IMR-90 (cell line): ENCODE measurements at regions not wholly inside any gene's neighbourhood (a gene's known extent, or its start where the extent isn't known, plus 50 kb on each side); places are given as distances from the start of the nearest gene placed in this dataset.

Source experiments
- ATAC-seq: fragments of 200-7000 bp; cut with Tn5 transposase; 2 replicates; pipeline ENCODE4 v1.9.1; 2020; ENCODE audit warnings: low read depth, mild to moderate bottlenecking, moderate library complexity
- BruUV-seq: library from RNA; stranded (reverse); fragments of 400-500 nt; replicated peaks from 2 replicates; lab custom pipeline; 2021; lab: Mats Ljungman, UMichigan
- CTCF ChIA-PET: fragments of 300-600 bp; formaldehyde crosslinking; extraction: SDS; loops from one replicate; lab custom pipeline; 2021; ENCODE audit warnings: antibody characterized with exemption; lab: Yijun Ruan, JAX
- POLR2A ChIA-PET: fragments of 300-600 bp; sonication (Branson Sonifier 250); formaldehyde crosslinking; loops from one replicate; lab custom pipeline; 2022; ENCODE audit warnings: antibody characterized with exemption; ENCODE audit not compliant: unreplicated experiment; lab: Charles Lee
- DNase-seq: peaks from one replicate; pipeline ENCODE4 v3.0.0; 2013
- H2AFZ ChIP-seq: replicated peaks from 2 replicates; pipeline ENCODE3; 2013; ENCODE audit warnings: low read length, mild to moderate bottlenecking; ENCODE audit not compliant: poor library complexity
- H2AK5ac ChIP-seq: 2 replicates; pipeline ENCODE4 v1.6.1; 2013; ENCODE audit warnings: low read depth, low read length, inconsistent platforms
- H2AK9ac ChIP-seq: replicated peaks from 2 replicates; pipeline ENCODE3; 2013; ENCODE audit warnings: mild to moderate bottlenecking, low read depth, low read length, moderate library complexity; ENCODE audit not compliant: poor library complexity
- H2BK120ac ChIP-seq: 2 replicates; pipeline ENCODE4 v1.6.1; 2013; ENCODE audit warnings: low read depth, low read length, inconsistent platforms
- H2BK15ac ChIP-seq: 3 replicates; pipeline ENCODE4 v1.6.1; 2013; ENCODE audit warnings: low read depth, low read length, inconsistent platforms
- H2BK20ac ChIP-seq: 2 replicates; pipeline ENCODE4 v1.6.1; 2013; ENCODE audit warnings: low read depth, mild to moderate bottlenecking, inconsistent platforms, low read length, moderate library complexity
- H2BK5ac ChIP-seq: 2 replicates; pipeline ENCODE4 v1.6.1; 2013; ENCODE audit warnings: mild to moderate bottlenecking, low read depth, low read length, inconsistent platforms; ENCODE audit not compliant: poor library complexity, severe bottlenecking
- H3K14ac ChIP-seq: replicated peaks from 2 replicates; pipeline ENCODE4 v1.6.1; 2013; ENCODE audit warnings: low read depth, low read length, inconsistent platforms
- H3K18ac ChIP-seq: 2 replicates; pipeline ENCODE4 v1.6.1; 2013; ENCODE audit warnings: low read depth, low read length, control low read depth
- H3K23ac ChIP-seq: 2 replicates; pipeline ENCODE4 v1.6.1; 2013; ENCODE audit warnings: low read depth, low read length, inconsistent platforms
- H3K27ac ChIP-seq: 2 replicates; pipeline ENCODE4 v1.5.1; 2013; ENCODE audit warnings: mild to moderate bottlenecking, control low read depth, low read length; ENCODE audit not compliant: insufficient read depth
- H3K27me3 ChIP-seq: 2 replicates; pipeline ENCODE4 v1.6.1; 2013; ENCODE audit warnings: low read length; ENCODE audit not compliant: control insufficient read depth, insufficient read depth
- H3K36me3 ChIP-seq: 2 replicates; pipeline ENCODE4 v1.6.1; 2013; ENCODE audit warnings: low read length, mixed read lengths; ENCODE audit not compliant: control insufficient read depth, insufficient read depth
- H3K4ac ChIP-seq: 2 replicates; pipeline ENCODE4 v1.6.1; 2013; ENCODE audit warnings: low read depth, low read length, inconsistent platforms
- H3K4me1 ChIP-seq: 2 replicates; pipeline ENCODE4 v1.6.1; 2013; ENCODE audit warnings: low read length, mixed read lengths; ENCODE audit not compliant: control insufficient read depth, insufficient read depth
- H3K4me2 ChIP-seq: 2 replicates; pipeline ENCODE4 v1.6.1; 2013; ENCODE audit warnings: low read depth, mild to moderate bottlenecking, control low read depth, low read length, moderate library complexity
- H3K4me3 ChIP-seq: 2 replicates; pipeline ENCODE4 v1.5.1; 2013; ENCODE audit warnings: low read depth, mild to moderate bottlenecking, control low read depth, low read length, moderate library complexity; ENCODE audit not compliant: insufficient read depth
- H3K56ac ChIP-seq: 2 replicates; pipeline ENCODE4 v1.6.1; 2013; ENCODE audit warnings: low read length, inconsistent platforms; ENCODE audit not compliant: insufficient read depth; ENCODE audit errors: extremely low read depth
- H3K79me1 ChIP-seq, 2 experiments: 2 replicates each; pipeline ENCODE4 v1.6.1; 2013; ENCODE audit warnings: low read length in 2 of 2, inconsistent platforms in 1 of 2, low read depth in 1 of 2
- H3K9ac ChIP-seq: 2 replicates; pipeline ENCODE4 v1.6.1; 2013; ENCODE audit warnings: low read depth, low read length, control low read depth
- H3K9me1 ChIP-seq: 2 replicates; pipeline ENCODE4 v1.6.1; 2013; ENCODE audit warnings: low read length, inconsistent platforms; ENCODE audit not compliant: insufficient read depth
- H3K9me3 ChIP-seq: 2 replicates; pipeline ENCODE4 v1.6.1; 2013; ENCODE audit warnings: low read length; ENCODE audit not compliant: control insufficient read depth, insufficient read depth
- H4K20me1 ChIP-seq: 2 replicates; pipeline ENCODE4 v1.6.1; 2013; ENCODE audit warnings: low read length, inconsistent platforms; ENCODE audit not compliant: insufficient read depth
- H4K5ac ChIP-seq: 2 replicates; pipeline ENCODE4 v1.6.1; 2013; ENCODE audit warnings: mild to moderate bottlenecking, low read depth, low read length, control low read depth
- H4K8ac ChIP-seq, 2 experiments: 2 replicates each; pipeline ENCODE4 v1.6.1; 2013; ENCODE audit warnings: low read depth in 2 of 2, low read length in 2 of 2, control low read depth in 1 of 2, inconsistent platforms in 1 of 2
- H4K91ac ChIP-seq: 2 replicates; pipeline ENCODE4 v1.6.1; 2013; ENCODE audit warnings: low read depth, low read length, inconsistent platforms; ENCODE audit not compliant: insufficient read depth
- MAZ ChIP-seq: IDR thresholded peaks from 2 replicates; pipeline ENCODE4 v1.6.1; 2012; ENCODE audit warnings: low read depth, mild to moderate bottlenecking, low read length, improper control_type of control experiment, moderate library complexity, borderline replicate concordance
- WGBS, 2 experiments: methylation state at CpG; one replicate each; pipeline versions ENCODE4 v1.1.5 to v1.1.7; 2013; ENCODE audit warnings: missing lambda C conversion rate in 2 of 2; ENCODE audit not compliant: insufficient read length in 1 of 2; ENCODE audit errors: extremely low coverage in 2 of 2; 5-methylcytosine and 5-hydroxymethylcytosine counted together
- dilution Hi-C: fragments of 300-500 bp; cut with HindIII; formaldehyde crosslinking; loops from one replicate; pipeline ENCODE4 v1.14.3; 2018; ENCODE audit warnings: low sequenced_read_pairs; ENCODE audit not compliant: unreplicated experiment
- in situ Hi-C: fragments of 300-500 bp; cut with MboI; formaldehyde crosslinking; loops from 3 replicates; pipeline ENCODE4 v1.14.3; 2019; ENCODE audit warnings: low sequenced_read_pairs, inconsistent platforms, mixed read lengths
- intact Hi-C: fragments of 100-400 bp; cut with micrococcal nuclease; formaldehyde crosslinking; loops from 2 replicates; pipeline ENCODE4 v1.10.0; 2022

DNA sequence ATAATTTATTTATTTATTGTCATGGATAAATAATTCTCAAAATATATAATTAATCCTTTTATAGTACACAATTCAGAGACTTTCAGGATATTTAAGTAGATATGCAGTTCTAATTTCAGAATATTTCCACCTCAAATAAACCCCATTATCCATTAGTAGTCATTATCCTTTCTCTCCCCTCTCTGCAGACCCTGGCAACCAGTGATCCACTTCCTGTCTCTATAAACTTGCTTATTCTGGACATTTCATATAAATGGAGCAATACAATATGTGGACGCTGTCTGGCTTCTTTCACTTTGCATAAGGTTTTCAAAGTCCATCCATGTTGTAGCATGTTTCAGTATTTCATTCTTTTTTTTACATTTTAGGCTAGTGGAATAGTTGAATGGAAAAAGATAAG is 230.2 kb downstream of the FZD1 start:
- CTCF ChIA-PET = no interaction called here

More for the DNA sequence above, 230.2 kb downstream of the FZD1 start:
- no peak overlapping the region for H3K4ac ChIP-seq
- no peak overlapping the region for H3K18ac ChIP-seq
- in situ Hi-C loops (no loop called here), intact Hi-C loops (no loop called here), dilution Hi-C loops (no loop called here)
- H2BK20ac ChIP-seq = no peak overlapping the region
- no peaks in the 10 kb centered on the region for H3K4me1 ChIP-seq
- no CpG with 5 or more reads among the region's 1 CpG for WGBS, 2 experiments
- H4K91ac ChIP-seq = no peak overlapping the region
- no peaks in the 10 kb centered on the region for H4K20me1 ChIP-seq
- no peak overlapping the region for H3K4me3 ChIP-seq
- no peak for DNase-seq
- no peak overlapping the region for H2AK5ac ChIP-seq
- no peak overlapping the region for H3K56ac ChIP-seq
- H3K79me1 ChIP-seq = no peaks in the 10 kb centered on the region
- no peaks in the 10 kb centered on the region for H3K9me3 ChIP-seq
- no TSS peak for BruUV-seq
- TF ChIP-seq MAZ = no peak
- no peak overlapping the region for H2BK120ac ChIP-seq
- H2AFZ ChIP-seq = no peak overlapping the region
- H2BK15ac ChIP-seq = no peak overlapping the region
- no peak overlapping the region for H4K5ac ChIP-seq
- H3K4me2 ChIP-seq = no peak overlapping the region
- no peaks in the 10 kb centered on the region for H3K36me3 ChIP-seq
- no peak overlapping the region for H3K27ac ChIP-seq
- H3K14ac ChIP-seq = no peak overlapping the region
- H4K8ac ChIP-seq = no peak overlapping the region
- ATAC-seq = no peak
- no peak overlapping the region for H3K9ac ChIP-seq
- no peak overlapping the region for H2AK9ac ChIP-seq
- H3K9me1 ChIP-seq = no peaks in the 10 kb centered on the region
- H3K27me3 ChIP-seq = no peaks in the 10 kb centered on the region
- no peak overlapping the region for H2BK5ac ChIP-seq
- H3K23ac ChIP-seq = no peak overlapping the region
- POLR2A ChIA-PET = no interaction called here
